ENCODE measurements at regions not wholly inside any gene's neighbourhood (a gene's known extent, or its start where the extent isn't known, plus 50 kb on each side); places are given as distances from the start of the nearest gene placed in this dataset.

DNA sequence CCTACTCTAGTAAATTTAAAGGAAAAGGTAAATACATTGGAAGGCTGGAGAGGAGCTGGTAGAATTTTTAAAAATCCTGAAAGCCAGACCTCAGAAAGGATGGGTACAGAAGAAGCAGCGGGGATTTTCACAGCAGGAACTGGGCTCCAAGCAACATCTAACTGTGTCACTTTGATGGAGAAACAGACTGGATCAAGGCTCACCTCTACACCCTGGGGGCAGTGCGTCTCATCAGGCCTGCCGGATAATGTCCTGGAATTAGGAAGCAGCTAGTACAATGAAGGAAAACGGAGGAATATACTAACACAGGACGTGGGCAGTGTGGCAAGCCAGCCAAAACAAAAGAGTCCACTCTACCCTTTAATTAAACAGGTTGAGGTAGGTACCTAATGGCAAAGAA lies 463.6 kb downstream of the TAF11L14 start:
- Histone ChIP-seq H3K4me3 (no peak overlapping the region), H2AFZ (no peak overlapping the region), H4K20me1 (ENCODE audit: insufficient read depth) (no peaks in the 10 kb centered on the region), H3K9ac (no peak overlapping the region), H3K4me1 (ENCODE audit: insufficient read depth) (no peaks in the 10 kb centered on the region), H3K36me3 (ENCODE audit: low read depth) (no peaks in the 10 kb centered on the region), H3K27me3 (replicated peaks; ENCODE audit: insufficient read depth) (no peaks in the 10 kb centered on the region), H3K9me2 (ENCODE audit: insufficient read depth) (no peaks in the 10 kb centered on the region), H3K4me2 (ENCODE audit: unreplicated experiment) (no peak overlapping the region), H3K79me2 (ENCODE audit: insufficient read depth) (no peaks in the 10 kb centered on the region), H3K27ac (no peak overlapping the region), H3F3A (ENCODE audit: insufficient read depth) (no peaks in the 10 kb centered on the region), H3K9me3 (ENCODE audit: low read depth) (no peaks in the 10 kb centered on the region)
- in situ Hi-C loops (cut with MboI), result no loop called here
- no peak for DNase-seq
- 35 to 39% methylated on average over 5 of the region's 5 CpGs for WGBS, 2 experiments (ENCODE audit: low coverage in 1 of 2, low lambda C conversion rate in 2 of 2, missing lambda C conversion rate in 2 of 2)
- TF ChIP-seq EZH2phosphoT487 (IDR thresholded peaks at IDR 0.05; ENCODE audit: insufficient read depth, low read depth) (no peak), EZH2 (IDR thresholded peaks at IDR 0.05; ENCODE audit: insufficient read depth, poor library complexity, severe bottlenecking) (no peak)

GRCh38 chr5:18098691-18099090 lies 464.4 kb downstream of the TAF11L14 start:
- DNase-seq, result no peak
- in situ Hi-C loops (cut with MboI), result no loop called here
- no peaks in the 10 kb centered on the region for H3K9me3 ChIP-seq (ENCODE audit: low read depth)
- H3F3A ChIP-seq (ENCODE audit: insufficient read depth), result no peaks in the 10 kb centered on the region
- no peaks in the 10 kb centered on the region for H3K27me3 ChIP-seq (replicated peaks; ENCODE audit: insufficient read depth)
- no peak for TF ChIP-seq EZH2phosphoT487 (IDR thresholded peaks at IDR 0.05; ENCODE audit: insufficient read depth, low read depth)
- no peak for TF ChIP-seq EZH2 (IDR thresholded peaks at IDR 0.05; ENCODE audit: insufficient read depth, poor library complexity, severe bottlenecking)
- H3K9ac ChIP-seq, result no peak overlapping the region
- 18 to 20% methylated on average over 2 of the region's 2 CpGs for WGBS, 2 experiments (ENCODE audit: low coverage in 1 of 2, low lambda C conversion rate in 2 of 2, missing lambda C conversion rate in 2 of 2)
- no peaks in the 10 kb centered on the region for H3K9me2 ChIP-seq (ENCODE audit: insufficient read depth)
- no peaks in the 10 kb centered on the region for H3K4me1 ChIP-seq (ENCODE audit: insufficient read depth)
- H2AFZ ChIP-seq, result no peak overlapping the region
- H3K4me2 ChIP-seq (ENCODE audit: unreplicated experiment), result no peak overlapping the region
- no peaks in the 10 kb centered on the region for H3K36me3 ChIP-seq (ENCODE audit: low read depth)
- no peak overlapping the region for H3K27ac ChIP-seq
- H3K79me2 ChIP-seq (ENCODE audit: insufficient read depth), result no peaks in the 10 kb centered on the region
- no peak overlapping the region for H3K4me3 ChIP-seq
- H4K20me1 ChIP-seq (ENCODE audit: insufficient read depth), result no peaks in the 10 kb centered on the region

DNA sequence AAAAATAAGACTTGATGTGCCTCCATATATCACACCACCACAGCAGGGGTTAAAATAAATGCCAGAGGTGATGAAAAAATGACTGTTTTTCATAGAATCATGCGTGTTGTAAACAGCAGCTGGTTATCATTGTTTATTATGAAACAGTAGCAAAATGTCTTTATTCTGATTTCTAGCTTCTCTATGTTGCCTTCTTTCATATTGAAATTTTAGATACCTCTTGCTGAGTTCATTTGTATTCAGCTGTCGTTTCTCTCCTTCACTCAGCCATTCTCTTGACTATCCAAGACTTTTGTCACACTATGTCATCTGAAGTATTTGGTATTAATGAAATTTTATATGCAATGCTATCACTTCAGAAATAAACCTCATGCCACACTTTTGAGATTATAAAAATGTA lies 465.0 kb downstream of the TAF11L14 start:
- Histone ChIP-seq H3K9ac (no peak overlapping the region), H4K20me1 (ENCODE audit: insufficient read depth) (no peaks in the 10 kb centered on the region), H2AFZ (no peak overlapping the region), H3K4me3 (no peak overlapping the region), H3K9me3 (ENCODE audit: low read depth) (no peaks in the 10 kb centered on the region), H3K9me2 (ENCODE audit: insufficient read depth) (no peaks in the 10 kb centered on the region), H3K36me3 (ENCODE audit: low read depth) (no peaks in the 10 kb centered on the region), H3K79me2 (ENCODE audit: insufficient read depth) (no peaks in the 10 kb centered on the region), H3F3A (ENCODE audit: insufficient read depth) (no peaks in the 10 kb centered on the region), H3K4me1 (ENCODE audit: insufficient read depth) (no peaks in the 10 kb centered on the region), H3K27me3 (replicated peaks; ENCODE audit: insufficient read depth) (no peaks in the 10 kb centered on the region), H3K4me2 (ENCODE audit: unreplicated experiment) (no peak overlapping the region), H3K27ac (no peak overlapping the region)
- 3 to 5% methylated on average over 2 of the region's 2 CpGs for WGBS, 2 experiments (ENCODE audit: low coverage in 1 of 2, low lambda C conversion rate in 2 of 2, missing lambda C conversion rate in 2 of 2)
- TF ChIP-seq EZH2phosphoT487 (IDR thresholded peaks at IDR 0.05; ENCODE audit: insufficient read depth, low read depth) (no peak), EZH2 (IDR thresholded peaks at IDR 0.05; ENCODE audit: insufficient read depth, poor library complexity, severe bottlenecking) (no peak)
- in situ Hi-C loops (cut with MboI), result no loop called here
- no peak for DNase-seq

DNA sequence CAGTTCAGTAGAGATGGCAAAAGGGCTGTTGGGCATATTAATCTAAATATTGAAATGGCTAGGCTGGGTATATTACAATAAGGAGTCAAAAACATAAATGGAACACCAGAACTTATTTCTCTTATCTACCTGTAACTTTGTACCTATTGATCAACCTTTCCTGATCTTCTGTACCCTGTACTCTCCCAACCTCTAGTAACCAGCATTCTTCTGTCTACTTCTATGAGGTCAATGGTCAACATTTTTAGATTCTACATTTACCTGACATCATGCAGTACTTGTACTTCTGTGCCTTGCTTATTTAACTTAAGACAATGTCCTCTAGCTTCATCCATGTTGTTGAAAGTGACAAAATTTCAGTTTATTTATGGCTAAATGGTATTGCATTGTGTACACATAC lies 467.3 kb downstream of the TAF11L14 start:
- no peaks in the 10 kb centered on the region for H3K36me3 ChIP-seq (ENCODE audit: low read depth)
- no peak overlapping the region for H3K4me2 ChIP-seq (ENCODE audit: unreplicated experiment)
- no peak overlapping the region for H3K27ac ChIP-seq
- no peak overlapping the region for H3K4me3 ChIP-seq
- no peak overlapping the region for H3K9ac ChIP-seq
- no peak for DNase-seq
- H3K9me3 ChIP-seq (ENCODE audit: low read depth), result no peaks in the 10 kb centered on the region
- no peaks in the 10 kb centered on the region for H3K27me3 ChIP-seq (replicated peaks; ENCODE audit: insufficient read depth)
- no peaks in the 10 kb centered on the region for H3K9me2 ChIP-seq (ENCODE audit: insufficient read depth)
- no peak overlapping the region for H2AFZ ChIP-seq
- in situ Hi-C loops (cut with MboI), result loop anchor here (25.0 kb wide), 1 partner anchor 889 kb away; the partner anchor contains the start of gene BASP1
- no peaks in the 10 kb centered on the region for H3K79me2 ChIP-seq (ENCODE audit: insufficient read depth)
- TF ChIP-seq EZH2phosphoT487 (IDR thresholded peaks at IDR 0.05; ENCODE audit: insufficient read depth, low read depth), result no peak
- no peaks in the 10 kb centered on the region for H3F3A ChIP-seq (ENCODE audit: insufficient read depth)
- no peaks in the 10 kb centered on the region for H3K4me1 ChIP-seq (ENCODE audit: insufficient read depth)
- H4K20me1 ChIP-seq (ENCODE audit: insufficient read depth), result no peaks in the 10 kb centered on the region

DNA sequence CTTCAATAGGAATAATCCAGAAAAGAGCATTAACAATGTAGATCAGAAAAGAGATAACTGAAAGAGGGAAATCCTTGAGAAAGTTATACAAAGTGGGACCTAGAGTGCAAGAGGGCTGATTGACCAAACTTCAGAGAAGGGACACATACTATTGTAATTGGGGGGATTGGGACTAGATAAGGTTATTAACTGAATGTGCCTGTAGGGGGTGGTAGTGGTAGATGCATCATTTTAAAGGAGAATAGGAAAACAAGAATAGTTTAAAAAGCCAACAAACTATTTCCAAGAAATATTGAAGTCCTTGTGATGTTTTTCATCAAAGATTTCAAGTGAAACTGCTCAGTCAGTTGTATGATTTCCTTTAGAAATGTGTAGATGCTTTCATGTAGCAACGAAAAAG lies 468.5 kb downstream of the TAF11L14 start:
- H3K36me3 ChIP-seq (ENCODE audit: low read depth), result no peaks in the 10 kb centered on the region
- no peaks in the 10 kb centered on the region for H3F3A ChIP-seq (ENCODE audit: insufficient read depth)
- TF ChIP-seq EZH2phosphoT487 (IDR thresholded peaks at IDR 0.05; ENCODE audit: insufficient read depth, low read depth), result no peak
- TF ChIP-seq EZH2 (IDR thresholded peaks at IDR 0.05; ENCODE audit: insufficient read depth, poor library complexity, severe bottlenecking), result no peak
- no peaks in the 10 kb centered on the region for H4K20me1 ChIP-seq (ENCODE audit: insufficient read depth)
- DNase-seq, result no peak
- no peak overlapping the region for H3K4me3 ChIP-seq
- H3K4me1 ChIP-seq (ENCODE audit: insufficient read depth), result no peaks in the 10 kb centered on the region
- no peaks in the 10 kb centered on the region for H3K79me2 ChIP-seq (ENCODE audit: insufficient read depth)
- no peak overlapping the region for H3K4me2 ChIP-seq (ENCODE audit: unreplicated experiment)
- in situ Hi-C loops (cut with MboI), result loop anchor here (25.0 kb wide), 1 partner anchor 890 kb away; the partner anchor contains the start of gene BASP1
- H3K27ac ChIP-seq, result no peak overlapping the region
- no peak overlapping the region for H3K9ac ChIP-seq
- no peaks in the 10 kb centered on the region for H3K27me3 ChIP-seq (replicated peaks; ENCODE audit: insufficient read depth)
- H3K9me2 ChIP-seq (ENCODE audit: insufficient read depth), result no peaks in the 10 kb centered on the region
- H3K9me3 ChIP-seq (ENCODE audit: low read depth), result no peaks in the 10 kb centered on the region
- no peak overlapping the region for H2AFZ ChIP-seq
- 0 to 6% methylated on average over 1 of the region's 1 CpG for WGBS, 2 experiments (ENCODE audit: low coverage in 1 of 2, low lambda C conversion rate in 2 of 2, missing lambda C conversion rate in 2 of 2)
